ENCODE measurements at regions not wholly inside any gene's neighbourhood (a gene's known extent, or its start where the extent isn't known, plus 50 kb on each side); places are given as distances from the start of the nearest gene placed in this dataset.

DNA sequence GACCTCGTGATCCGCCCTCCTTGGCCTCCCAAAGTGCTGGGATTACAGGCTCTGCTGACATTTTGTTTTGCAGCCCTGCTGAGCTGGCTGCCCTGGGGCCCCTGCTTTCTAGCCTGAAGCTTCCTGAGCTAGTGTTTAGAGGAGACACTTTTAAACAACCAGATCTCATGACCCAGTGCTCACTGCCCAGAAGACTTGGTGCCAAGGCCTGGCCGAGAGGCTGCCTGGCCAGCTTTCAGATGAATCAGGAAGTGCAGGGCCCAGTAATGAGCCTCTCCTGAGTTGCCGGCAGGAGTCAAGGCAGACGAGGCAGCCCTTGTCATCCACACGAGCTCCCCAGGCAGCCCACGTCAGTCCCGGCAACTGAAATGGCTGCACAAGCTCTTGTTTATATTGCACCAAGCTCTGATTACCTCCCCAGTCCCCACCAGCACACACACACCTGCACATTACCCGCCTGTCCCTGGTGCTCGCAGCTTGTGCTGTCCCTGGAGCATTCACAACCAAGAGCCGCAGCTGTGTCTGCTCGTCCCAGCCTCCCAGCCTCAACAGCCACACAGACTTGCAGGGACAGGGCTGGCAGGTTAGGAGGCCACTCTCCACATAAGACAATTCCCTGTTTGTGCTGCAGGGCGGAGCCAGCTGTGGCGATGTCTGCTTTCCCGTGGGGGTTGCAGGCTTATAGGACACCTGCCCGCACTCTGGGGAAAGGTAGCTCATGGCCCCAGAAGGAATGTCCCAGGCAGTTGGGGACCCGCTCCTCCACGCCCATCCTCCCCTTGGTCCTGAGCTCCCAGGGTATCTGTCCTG, 331.2 kb upstream of the MYT1L start:
- TF ChIP-seq, protein P1, sequence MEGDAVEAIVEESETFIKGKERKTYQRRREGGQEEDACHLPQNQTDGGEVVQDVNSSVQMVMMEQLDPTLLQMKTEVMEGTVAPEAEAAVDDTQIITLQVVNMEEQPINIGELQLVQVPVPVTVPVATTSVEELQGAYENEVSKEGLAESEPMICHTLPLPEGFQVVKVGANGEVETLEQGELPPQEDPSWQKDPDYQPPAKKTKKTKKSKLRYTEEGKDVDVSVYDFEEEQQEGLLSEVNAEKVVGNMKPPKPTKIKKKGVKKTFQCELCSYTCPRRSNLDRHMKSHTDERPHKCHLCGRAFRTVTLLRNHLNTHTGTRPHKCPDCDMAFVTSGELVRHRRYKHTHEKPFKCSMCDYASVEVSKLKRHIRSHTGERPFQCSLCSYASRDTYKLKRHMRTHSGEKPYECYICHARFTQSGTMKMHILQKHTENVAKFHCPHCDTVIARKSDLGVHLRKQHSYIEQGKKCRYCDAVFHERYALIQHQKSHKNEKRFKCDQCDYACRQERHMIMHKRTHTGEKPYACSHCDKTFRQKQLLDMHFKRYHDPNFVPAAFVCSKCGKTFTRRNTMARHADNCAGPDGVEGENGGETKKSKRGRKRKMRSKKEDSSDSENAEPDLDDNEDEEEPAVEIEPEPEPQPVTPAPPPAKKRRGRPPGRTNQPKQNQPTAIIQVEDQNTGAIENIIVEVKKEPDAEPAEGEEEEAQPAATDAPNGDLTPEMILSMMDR (IDR thresholded peaks at IDR 0.05; ENCODE audit: insufficient read depth, low read depth, low read length, missing control alignments) = no peak
- no peak for DNase-seq (ENCODE audit: low read depth)
- H3K4me3 ChIP-seq (ENCODE audit: low read depth, low read length) = no peak overlapping the region

DNA sequence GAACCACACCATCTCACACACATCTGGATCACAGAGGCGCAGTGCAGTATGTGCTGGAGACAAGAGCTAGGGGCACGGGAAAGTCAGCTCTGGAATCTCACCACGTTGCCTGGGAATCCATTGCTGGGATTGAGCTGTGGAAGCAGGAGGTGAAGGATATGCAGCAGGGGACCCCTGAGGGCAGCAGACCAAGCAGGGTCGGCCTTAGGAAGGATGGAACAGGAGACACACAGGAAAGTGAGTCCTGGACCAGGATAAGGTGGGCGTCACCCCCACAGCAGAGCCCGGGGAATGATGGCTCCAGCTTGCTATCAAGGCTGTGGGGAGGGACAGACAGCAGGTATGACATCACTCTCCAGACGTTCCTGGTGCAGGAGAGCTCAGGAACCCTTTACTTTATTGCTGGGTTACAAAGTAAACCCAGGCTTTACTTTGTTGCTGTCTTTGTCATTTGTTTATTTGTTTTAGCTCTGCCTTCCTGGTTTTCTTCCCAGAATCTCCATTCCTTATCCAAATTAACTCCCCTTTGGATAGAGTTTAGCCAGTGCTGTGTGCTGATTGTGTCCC, 329.8 kb upstream of the MYT1L start:
- no peak for DNase-seq (ENCODE audit: low read depth)
- H3K4me3 ChIP-seq (ENCODE audit: low read depth, low read length) = no peak overlapping the region
- TF ChIP-seq, protein P1 (IDR thresholded peaks at IDR 0.05; ENCODE audit: insufficient read depth, low read depth, low read length, missing control alignments) = no peak

DNA sequence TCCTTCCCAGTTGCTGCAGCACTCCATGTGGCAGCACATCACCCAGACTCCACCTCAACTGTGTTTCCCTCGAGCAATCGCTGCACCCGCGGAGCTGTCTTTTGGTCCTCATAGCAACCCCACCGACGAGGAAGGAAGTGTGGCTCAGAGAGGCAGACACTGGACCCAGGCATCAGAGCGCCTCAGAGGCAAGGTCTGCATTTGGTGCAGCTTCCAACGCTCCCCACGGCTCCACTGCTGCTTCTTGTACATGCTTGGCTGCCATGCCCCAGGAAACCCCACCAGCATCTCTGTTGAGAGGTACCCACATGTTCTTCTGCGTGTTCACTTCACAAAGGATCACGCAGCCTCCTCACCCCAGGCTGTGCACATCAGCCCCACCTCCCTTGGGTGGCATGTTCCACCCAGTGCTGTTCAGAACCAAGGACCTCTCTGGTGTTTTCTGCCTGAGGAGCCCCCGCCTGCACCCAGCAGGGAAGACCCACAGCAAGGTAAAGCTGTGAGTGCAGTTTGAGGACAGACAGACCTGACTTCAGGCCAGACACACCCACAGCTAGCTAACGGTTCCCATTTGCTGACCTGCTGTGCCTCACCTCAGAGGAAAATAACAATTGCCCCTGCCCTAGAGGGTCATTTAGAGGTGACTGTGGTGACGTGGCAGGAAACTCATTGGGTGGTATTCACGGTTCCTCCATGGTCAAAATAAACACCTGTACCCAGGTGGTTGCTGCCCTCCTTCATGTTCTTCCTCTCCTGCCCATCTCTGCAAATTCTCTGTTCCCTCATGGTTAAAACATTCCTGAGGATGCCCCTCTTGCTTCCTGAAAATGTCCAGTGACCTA, 326.3 kb upstream of the MYT1L start:
- no peak for DNase-seq (ENCODE audit: low read depth)
- TF ChIP-seq, protein P1 (IDR thresholded peaks at IDR 0.05; ENCODE audit: insufficient read depth, low read depth, low read length, missing control alignments) = no peak
- no peak overlapping the region for H3K4me3 ChIP-seq (ENCODE audit: low read depth, low read length)

DNA sequence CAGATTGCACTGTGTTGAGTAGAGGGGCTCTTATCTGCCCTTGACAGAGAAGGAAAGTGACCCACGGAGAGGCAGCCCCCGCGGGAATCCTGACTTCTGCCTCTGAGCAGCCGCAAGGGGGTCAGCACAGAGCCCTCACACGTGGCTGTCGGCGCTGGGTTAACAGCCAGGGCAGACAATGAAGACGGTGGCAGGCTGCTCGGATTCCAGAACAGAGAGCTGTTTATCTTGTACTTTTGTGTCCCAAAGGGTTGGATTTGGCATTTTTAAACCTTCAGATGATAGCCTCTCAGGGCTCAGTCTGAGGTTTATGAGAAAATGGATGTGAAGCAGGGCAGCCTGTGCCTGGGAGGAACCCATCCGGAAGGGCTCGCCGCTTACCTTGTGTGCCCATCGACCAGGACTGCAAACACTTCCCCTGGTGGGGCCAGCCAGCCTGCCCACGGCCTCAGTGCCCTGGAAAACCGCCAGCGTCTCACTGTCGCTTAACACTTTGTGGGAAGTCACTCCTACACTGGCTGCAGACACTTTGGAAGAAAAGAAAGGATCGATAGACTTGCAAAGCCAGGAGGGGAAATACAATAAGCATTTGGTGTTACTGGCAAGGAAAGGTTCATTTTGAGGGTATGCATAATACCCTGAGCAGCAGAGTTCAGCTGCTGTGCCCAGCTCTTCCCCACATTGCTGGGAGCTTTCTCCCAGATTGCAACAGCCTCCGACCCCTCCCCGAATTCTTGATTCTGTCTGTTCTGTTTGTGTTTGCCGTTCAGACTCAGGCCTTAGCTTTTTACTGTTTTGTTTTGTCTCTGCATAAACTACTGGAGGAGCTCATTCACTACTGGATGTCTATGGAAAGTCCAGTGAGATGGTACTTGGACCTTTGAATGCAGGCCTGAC, 325.3 kb upstream of the MYT1L start:
- TF ChIP-seq, protein P1 (IDR thresholded peaks at IDR 0.05; ENCODE audit: insufficient read depth, low read depth, low read length, missing control alignments) = no peak
- H3K4me3 ChIP-seq (ENCODE audit: low read depth, low read length) = no peak overlapping the region
- DNase-seq (ENCODE audit: low read depth) = no peak

DNA sequence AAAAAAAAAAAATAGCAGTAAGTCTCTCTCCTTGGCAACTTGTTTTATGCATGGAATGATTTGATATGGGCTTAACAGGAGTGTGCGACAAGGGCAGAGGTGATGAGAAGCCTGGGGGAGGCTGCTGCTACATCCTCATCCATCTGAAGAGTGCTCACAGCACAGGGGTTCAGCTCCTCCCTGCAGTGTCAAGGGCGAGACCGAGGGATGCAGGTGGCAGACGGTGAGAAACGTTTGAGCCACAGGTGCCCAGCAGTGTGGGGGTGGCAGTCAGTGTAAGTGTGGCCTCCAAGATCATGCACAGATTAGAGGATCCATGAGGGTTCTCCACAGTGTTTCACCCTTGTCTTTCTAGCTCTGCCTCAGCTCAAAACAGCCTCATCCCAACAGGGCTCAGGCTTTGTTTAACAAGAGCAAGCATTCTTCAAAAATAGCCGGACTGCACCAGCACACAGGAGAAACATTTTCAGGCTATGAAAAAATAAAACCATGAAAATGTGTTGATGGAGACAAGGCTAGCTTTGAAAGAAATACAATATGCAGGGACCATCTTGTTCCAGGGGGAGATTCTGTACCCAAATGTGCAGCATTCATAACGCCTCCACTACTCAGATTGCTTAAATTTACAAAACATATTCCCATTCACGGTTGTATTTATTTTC, 324.5 kb upstream of the MYT1L start:
- TF ChIP-seq, protein P1 (IDR thresholded peaks at IDR 0.05; ENCODE audit: insufficient read depth, low read depth, low read length, missing control alignments) = no peak
- no peak for DNase-seq (ENCODE audit: low read depth)

DNA sequence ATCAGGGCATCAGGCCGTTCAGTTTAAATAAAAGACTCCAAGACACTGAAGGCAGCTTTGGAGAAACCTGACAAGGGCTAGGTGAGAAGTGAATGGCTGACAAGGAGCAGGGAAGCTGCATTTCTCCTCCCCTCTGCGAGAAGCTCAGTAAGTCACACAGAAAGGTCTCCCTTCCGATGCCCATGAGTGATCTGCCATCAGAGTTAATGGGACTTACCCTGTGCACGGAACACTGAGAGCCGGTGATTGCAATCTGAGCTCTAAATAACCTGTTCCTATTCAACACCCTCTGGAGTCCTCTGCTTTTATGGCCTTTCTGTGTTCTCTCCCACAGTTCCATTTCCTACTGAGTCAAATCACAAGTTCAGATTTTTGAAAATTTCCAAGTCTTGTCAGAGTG, 322.2 kb upstream of the MYT1L start:
- H3K4me3 ChIP-seq (ENCODE audit: low read depth, low read length) = no peak overlapping the region
- TF ChIP-seq, protein P1 (IDR thresholded peaks at IDR 0.05; ENCODE audit: insufficient read depth, low read depth, low read length, missing control alignments) = no peak
- DNase-seq (ENCODE audit: low read depth) = no peak

More for the DNA sequence above, 324.5 kb upstream of the MYT1L start:
- no peak overlapping the region for H3K4me3 ChIP-seq (ENCODE audit: low read depth, low read length)
